Medulla oblongata (tissue), 1 donor: ENCODE measurements at regions not wholly inside any gene's neighbourhood (a gene's known extent, or its start where the extent isn't known, plus 50 kb on each side); places are given as distances from the start of the nearest gene placed in this dataset.

Source experiments
- DNase-seq: peaks from one replicate; pipeline ENCODE4 v3.0.0-alpha.2; 2015; ENCODE audit errors: extremely low spot score

DNA sequence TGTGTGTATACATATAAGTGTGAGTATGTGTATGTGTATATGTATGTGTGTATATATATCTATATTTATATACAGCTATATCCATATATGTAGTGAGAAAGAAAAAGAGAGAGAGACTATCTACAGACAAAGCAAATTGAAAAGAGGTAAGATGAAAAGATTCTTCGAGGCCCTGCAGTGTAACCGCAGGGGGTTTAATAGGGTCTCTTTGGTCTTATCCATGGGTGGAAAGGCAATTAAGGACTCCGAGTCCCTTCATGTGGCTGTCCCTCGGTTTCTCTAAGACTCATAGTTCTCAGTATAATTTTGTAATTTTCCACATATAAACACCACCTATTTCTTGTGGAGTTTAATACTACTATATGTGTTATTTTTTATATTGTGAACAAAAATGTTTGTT, 50.6 kb upstream of the JAZF1 start:
- no peak for DNase-seq

DNA sequence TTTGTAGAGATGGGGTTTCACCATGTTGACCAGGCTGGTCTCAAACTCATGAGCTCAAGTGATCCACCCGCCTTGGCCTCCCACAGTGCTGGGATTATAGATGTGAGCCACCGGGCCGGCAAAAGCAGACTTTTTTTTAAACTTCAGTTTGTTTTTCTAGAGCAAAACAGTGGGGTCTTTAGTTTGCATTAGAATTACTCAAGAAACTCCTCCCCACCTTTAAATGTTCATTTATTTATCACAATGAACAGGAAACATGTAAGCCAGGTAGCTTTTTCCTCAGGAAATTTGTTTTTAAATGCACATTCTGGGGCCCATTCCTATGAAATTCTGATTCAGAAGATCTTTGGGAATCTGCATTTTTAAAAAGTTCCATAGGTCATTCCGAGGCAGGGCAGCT, 56.0 kb upstream of the JAZF1 start:
- DNase-seq = no peak

DNA sequence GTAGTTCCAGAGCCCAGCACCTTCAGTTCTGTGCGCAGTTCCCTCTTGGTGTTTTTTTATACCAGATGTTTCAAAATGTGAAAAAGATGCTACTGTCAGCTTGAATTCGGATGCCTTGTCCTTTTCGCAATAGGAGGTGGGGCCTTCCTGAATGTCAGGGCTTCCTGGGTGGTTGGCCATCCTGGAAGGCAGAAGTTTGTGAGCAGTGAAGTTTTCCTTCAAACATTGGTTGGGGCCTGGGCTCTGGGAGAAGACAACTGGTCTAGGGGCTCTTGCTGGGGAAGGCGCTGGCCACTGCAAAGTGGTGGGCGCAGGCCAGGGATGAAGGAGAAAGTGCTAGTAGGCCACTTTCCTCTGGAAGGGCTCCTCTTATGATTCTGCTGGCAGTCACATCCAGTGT, 56.8 kb upstream of the JAZF1 start:
- DNase-seq = no peak

DNA sequence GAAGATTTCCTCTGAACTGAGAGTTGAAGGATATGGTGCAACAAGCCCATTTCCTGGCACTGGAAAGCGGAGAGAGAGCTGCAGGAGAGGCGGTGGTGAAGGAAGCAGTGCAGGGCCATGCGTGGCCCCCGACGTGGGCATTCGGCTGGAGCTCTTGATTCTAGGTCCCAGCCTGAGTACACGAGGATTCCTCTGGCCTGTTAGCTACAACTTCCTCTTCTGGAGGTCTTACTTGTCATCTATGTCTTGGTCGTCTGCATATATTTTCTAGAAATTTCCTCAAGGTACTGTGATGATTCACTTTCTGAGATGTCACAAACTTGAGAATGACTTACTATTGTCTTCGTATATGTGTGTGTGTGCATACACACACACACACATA, 59.2 kb upstream of the JAZF1 start:
- peak; percentile 11 for DNase-seq

DNA sequence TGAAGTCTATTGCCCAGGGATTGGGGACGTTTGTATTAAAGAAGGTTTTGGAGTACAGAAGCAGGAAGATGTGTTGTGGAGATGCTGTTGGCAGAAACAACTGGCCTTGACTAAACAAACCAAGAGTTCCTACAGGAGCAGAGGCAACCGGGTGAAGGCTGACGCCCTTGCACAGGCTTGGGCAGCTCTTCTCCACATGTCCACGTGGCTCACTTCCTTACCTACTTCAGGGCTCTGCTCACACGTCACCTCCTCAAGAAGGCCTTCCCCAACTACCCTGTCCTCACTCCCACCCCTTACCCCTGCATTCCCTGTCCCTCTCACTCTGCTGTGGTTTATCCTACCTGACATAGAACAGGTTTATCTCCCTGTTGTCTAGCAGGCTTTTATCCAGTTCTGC, 59.9 kb upstream of the JAZF1 start:
- no peak for DNase-seq

DNA sequence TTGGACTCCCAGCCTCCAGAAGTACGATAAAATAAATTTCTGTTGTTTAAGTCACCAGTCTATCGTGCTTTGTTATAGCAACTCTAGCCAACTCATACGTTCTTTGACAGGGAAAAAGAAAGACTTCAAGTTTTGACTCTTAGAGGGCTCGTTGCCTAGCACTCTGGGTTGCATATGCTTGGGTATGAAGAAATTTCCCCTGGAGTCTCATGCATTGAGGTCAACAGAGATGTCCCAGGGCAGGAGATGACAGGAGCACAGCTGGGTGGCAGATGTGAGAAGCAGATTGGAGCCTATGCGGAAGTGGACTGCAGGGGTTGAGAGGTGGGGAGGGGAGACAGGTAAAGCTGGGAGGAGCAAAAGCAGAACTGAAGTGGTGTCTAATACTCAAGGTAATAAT, 63.3 kb upstream of the JAZF1 start:
- DNase-seq = no peak

DNA sequence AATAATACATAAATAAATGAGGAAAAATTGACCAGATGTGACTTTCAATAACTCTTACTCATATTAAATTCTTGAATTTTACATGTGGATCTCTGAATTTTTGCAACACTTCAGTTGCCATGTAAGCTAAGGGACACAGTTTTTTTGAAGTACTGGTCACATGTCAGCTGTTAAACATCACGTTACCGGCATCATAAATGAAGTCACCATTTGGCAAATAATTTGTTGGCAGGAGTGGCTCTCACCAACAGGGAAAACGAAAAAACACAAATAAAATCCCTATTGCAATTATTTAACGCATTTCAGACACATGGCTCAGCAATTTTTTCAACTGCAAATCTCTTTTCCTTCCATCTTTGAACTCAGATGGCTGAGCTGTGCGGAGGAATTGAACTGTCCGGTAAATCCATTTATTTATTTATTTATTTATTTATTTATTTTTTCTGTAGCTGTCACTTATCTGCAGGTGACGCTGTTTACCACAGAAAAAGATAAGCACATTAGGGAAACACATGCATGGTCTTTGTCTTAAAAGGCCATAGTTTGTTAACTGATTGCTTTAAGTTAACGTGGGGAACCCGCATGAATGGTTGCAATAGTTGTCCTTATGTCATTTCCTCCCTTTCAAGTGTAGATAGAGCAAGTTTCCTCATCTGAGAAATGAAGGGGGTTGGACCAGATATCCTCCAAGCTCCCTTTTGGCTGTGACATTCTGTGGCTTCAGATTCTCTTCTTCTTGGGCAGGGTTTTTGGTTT, 64.7 kb upstream of the JAZF1 start:
- DNase-seq = no peak

DNA sequence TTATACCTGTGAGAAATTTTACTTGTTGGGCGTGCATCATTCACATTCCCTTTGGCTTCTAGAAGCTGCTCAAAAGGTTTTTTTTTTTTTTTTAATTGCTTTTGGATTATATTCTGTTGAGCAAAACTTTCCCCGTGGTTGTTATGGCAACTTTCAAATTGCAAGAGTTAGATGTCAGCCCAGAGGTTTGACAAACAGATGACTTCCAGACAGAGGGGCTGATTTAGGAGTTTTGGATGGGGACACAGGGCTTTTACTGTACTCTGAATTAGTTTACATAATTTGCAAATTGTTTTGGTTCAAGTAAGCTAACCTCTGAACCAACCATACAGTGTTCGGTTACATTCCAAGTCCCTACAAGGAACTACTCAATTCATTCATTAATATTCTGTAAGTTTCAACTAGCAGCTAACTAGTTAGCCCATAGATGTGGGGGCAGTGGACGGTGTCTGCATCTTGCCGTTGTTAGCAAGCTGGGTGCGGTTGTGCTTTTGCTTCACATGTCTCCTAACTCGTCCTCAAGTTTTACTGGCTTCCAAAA, 66.4 kb upstream of the JAZF1 start:
- no peak for DNase-seq

DNA sequence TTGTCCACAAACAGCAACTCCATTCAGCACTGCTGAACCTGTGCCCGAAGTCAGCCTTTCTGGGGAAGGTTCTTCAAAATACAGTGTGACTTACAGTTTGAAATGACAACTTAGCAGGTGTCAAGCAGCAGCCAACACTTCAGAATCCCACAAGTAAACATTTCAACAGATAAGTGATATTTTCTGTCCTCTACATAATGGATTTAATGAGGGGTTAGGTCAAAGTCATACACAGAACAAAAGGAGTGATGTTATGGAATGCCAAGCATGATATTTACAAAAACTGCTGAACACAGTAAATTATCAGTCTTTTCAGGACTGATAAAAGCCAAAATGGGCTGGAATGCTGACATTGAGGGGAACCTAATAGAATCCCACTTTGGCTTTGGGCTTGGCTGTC, 77.6 kb upstream of the JAZF1 start:
- no peak for DNase-seq

DNA sequence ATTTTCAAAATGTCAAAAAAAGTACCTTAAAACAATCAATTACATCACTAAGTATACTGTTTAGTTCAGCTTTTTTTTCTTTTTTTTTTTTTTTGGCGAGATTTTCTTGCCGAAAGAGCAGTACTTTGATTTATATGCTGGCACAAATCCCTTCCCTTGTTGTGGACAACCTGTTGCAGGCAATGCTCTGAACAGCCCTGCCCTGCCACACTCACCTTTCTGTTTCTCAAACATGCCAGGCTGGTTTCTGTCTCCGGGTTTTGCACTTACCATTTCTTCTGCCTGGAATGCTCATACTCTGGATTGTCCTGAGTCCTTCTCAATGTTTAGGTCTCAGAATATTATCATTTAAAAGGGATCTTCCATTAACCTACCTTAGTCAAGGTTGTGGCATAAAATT, 80.4 kb upstream of the JAZF1 start:
- no peak for DNase-seq

DNA sequence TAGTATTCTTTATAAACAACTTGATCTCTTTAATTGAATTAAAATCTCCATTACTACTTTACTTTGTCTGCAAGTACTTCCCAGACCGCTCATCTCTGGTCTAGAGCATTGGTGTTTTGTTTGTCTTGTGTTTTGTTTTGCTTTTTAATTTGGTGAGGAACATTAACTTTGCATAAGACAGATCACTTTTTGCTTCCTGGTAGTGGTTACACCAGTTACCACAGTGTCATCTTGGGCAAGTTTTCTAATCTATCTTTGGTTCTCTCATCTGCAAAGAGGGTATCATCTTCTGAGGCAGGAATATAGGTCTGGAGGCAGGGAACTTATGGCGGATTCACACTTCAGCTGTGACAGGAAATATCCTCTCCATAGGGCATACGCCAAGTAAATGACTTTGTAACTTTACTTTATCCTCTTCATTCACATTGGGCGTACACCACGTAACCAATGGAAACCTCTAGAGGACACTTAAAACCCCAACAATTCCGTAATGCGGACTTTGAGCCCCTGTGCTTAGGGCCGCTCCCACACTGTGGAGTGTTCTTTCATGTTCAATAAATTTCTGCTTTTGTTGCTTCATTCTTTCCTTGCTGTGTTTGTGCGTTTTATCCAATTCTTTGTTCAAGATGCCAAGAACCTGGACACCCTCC, 83.2 kb upstream of the JAZF1 start:
- no peak for DNase-seq

DNA sequence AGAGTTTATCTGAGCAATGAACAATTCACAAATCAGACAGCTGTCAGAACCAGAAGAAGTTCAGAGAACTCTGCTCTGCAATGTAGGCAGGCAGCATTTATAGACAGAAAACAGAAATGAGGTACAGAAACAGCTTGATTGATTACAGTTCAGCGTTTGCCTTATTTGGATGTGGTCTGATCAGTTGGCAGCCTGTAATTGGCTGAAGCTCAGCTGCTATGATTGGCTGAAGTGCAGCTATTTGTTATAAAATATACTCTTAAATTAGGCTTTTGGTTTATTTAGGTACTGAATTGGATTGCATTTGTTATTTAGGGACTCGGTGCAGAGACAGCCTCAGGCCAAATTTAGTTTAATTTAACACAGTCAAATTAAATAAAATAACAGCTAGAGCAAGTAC, 85.8 kb upstream of the JAZF1 start:
- no peak for DNase-seq

DNA sequence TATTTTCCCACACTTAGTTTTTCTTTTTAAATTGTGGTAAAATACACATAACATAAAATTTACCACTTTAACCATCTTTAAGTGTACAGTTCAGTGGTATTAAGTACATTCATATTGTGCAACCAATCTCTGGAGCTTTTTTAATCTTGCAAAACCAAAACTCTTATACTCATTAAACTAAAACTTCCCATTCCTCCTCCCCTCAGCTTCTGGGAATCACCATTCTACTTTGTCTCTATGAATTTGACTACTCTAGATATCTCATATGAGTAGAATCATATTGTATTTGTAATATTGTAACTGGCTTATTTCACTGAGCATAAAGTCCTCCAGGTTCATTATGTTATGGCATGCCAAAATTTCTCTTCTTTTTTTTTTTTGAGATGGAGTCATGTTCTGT, 86.4 kb upstream of the JAZF1 start:
- no peak for DNase-seq

DNA sequence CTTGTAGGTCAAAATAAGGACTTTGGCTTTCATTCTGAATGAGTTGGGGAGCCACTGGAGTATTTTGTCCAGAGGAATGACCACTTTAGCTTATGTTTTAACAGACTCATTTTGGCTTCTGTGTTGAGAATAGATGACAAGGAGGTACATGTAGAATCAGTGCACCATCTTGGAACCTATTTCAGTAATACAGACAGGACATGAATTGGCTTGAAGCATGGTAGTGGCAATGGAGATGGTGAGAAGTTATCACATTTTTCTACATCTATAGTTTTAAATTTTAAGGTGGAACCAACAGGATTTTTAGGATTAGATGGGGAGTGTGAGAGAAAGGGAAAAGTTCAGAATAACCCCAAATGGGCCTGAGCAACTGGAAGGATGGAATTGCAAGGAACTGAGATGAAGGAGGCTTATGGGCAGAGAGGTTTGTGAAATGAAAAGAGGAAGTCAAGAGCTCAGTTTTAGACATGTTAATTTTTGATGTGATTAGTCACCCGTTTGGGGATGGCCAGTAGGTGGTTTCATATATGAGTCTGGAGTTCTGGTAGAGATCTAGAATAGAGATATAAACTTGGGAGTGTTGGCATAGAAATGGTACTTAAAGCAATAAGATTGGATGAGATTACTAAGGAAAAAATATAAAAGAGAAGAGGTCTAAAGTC, 89.2 kb upstream of the JAZF1 start:
- no peak for DNase-seq

DNA sequence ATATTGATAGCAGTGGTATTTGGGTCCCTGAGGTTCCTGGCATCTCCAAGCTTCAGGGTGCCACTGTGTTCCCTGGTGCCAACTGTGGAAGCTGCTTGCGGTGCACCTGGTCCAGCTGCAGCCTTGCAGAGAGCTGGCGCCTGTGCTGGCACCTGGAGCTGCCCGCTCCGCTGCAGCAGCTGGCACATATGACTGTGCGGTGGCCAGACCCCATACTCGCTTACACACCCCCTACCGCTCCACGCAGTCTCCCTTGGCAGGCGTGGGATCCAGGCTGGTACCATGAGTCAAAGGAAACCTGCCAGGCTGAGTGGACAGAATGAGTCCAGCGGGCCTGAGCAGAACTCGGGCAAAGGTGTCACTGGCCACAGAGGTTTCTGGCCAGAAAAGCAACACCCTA, 89.9 kb upstream of the JAZF1 start:
- no peak for DNase-seq

DNA sequence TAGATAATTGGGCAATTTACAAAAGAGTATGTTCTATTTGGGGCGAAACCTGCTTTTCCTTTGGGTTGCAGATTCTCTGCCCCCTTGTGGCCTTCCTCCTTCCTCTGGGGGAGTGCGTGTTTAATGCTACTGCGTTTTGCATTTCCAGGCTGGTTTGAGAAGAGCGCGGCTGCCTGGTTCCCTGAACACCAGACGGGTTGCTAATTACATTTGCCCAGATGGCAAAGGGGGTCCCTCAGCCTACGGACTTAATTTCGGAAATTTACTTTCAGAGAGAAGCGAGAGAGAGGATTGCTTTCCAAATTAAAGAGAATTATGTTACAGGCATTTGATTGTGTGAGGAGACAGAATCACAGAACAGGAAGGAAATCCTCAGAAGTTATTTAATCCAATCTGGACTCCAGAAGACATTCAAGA, 91.9 kb upstream of the JAZF1 start:
- peak; percentile 86 for DNase-seq

DNA sequence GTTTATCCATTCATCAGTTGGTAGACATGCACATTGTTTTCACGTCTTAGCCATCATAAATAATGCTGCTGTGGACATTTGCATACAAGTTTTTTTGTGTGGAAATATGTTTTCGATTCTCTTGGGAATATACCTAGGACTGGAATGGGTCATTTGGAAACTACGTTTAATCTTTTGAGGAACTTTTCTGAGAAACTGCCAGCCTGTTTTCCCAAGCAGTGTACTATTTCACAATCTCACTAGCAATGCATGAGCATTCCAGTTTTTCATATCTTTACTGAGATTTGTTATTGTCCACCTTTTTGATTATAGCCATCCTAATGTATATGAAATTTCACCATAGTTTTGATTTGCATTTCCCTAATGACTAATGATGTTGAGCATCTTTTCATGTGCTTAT, 95.7 kb upstream of the JAZF1 start:
- no peak for DNase-seq

DNA sequence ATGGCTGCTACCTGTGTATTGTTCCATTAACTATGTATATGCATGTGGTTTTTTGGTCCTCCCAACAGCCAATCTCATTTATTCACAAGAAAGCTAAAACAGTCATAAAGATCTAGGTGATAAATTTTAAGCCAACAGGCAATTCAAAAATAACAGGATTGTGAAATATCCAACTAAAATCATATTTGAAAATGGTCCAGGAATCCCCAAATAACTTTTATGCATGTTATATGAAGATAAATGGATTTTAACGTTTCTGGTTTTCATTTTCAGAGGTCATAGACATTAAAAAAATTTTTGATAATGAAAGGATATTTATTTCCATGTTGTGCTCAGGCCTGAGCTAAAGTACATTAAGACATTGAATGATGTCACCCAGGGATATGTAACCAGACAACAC, 96.8 kb upstream of the JAZF1 start:
- no peak for DNase-seq

DNA sequence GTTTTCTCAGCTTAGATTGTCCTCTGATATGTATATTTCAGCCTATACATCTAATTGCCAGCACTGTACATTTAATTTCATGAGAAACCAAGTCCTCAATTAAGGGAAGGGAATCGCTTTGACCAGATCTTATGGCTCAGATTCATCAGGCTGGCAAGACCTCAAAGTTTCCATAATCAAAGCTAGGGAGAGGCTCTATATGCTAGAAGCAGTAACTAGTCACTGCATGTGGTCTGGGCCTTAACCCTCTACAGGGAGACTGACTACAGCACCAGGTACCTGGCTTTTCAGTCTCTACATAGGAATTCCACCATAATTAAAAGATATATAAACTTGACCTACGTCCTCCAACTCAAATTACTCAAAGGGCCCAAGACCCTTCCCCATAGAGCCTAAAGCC, 97.4 kb upstream of the JAZF1 start:
- DNase-seq = no peak

DNA sequence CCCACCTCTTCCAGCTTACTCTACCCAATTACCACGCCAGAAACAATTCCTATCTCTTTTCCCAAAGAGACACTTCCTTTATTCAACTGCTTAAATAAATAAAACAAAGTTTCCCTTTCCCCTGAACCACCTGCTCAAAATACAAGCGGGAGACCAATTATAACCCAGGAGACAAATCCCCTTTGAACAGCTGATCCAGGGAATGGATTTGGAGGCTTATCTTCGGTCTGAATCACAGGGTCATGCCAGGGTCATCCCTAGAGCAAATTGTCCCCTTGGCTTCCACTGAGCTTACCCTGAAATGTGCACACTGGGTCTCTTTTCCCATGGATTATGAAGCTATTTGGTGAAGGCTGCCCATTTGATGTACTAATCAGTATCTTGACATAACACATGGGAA, 99.9 kb upstream of the JAZF1 start:
- DNase-seq = no peak

DNA sequence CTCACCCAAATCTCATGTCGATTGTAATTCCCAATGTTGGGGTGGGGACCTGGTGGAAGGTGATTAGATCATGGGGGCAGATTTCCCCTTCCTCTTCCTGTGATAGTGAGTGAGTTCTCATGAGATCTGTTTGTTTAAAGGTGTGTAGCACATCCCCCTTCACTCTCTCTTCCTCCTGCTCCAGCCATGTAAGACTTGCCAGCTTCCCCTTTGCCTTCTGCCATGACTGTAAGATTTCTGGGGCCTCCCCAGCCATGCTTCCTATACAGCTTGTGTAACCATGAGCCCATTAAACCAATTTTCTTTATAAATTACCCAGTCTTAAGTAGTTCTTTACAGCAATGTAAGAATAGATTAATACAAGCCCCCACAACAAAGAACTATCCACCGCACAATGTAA, 109.9 kb upstream of the JAZF1 start:
- DNase-seq = no peak

DNA sequence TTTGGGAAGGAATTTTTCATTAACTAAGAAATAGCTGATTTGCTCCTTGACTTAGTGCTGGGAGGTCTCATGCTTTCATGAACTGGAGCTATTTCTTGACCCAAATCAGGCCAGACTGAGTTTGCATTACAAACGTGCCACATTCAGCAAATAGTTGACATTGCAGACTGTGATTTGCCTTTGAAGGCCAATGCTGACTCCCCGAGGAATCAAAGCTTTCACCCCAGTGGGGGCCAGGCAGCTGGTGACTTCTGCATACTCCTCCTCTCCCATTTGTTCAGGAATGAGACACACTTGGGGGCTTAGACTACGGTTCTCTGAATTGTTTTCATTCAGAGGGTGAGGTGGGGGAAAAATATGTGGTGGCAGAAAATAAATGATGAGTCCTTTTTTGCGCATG, 111.0 kb upstream of the JAZF1 start:
- DNase-seq = no peak
